ENCODE measurements at regions not wholly inside any gene's neighbourhood (a gene's known extent, or its start where the extent isn't known, plus 50 kb on each side); places are given as distances from the start of the nearest gene placed in this dataset.

- DNase-seq = no peak
Observed at GRCh38 chr14:98708555-98708954, 563.4 kb downstream of the BCL11B start.

DNA sequence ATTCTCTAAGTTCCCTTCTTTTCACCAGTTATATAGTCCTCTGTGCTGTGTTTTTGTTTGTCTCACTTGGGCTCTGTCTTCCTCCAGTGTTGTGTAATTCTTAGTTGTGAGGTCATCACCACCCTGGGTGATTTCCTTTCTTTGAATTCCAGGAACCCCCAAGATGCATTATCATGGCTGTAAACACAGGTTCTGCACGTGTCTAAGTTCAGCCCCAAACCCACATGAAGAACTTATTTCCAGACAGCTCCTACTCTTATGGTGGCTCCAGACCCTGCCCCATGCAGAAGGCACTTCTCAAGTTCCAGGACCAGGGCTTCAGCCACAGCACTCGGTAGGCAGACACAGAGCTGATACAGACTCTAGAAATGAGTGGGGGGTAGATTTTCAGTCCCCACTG is 560.5 kb downstream of the BCL11B start:
- DNase-seq = no peak

DNA sequence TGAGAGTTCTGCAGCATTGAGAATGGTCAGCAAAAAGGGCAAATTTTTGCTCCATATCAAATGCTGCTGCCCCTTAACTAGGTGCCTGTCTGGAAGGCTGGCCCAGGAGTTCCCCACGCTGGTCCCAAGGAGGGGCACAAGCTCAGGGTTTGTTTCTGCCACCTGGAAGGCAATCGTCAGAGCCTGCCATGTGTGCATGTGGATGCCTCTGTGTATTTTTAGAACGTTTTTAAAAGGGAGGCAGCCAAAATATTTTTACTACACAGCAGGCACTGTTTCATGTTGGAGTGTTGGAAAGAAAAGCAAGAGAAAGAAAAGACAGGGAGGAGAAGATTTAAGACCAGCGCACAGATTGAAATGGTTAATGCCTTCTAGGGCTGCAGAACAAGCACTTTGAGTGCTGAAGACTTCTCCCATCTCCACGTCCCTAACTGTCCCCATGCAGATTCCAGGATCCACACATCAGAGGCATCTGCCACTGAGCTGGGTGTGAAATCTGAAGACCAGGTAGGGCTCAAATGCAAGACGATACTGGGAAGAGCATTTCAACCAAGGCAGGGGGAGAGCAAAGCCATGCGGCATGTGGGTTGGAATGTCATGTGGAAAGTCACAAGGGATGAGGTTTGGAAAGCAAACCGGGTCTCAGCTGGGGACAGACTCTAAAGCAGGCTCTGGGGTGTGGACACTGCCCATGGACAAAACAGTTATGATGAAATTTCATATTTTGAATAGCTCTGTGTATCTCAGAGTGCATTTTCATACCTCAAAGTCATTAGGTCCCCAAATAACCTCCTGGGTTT is 557.2 kb downstream of the BCL11B start:
- no peak for DNase-seq

DNA sequence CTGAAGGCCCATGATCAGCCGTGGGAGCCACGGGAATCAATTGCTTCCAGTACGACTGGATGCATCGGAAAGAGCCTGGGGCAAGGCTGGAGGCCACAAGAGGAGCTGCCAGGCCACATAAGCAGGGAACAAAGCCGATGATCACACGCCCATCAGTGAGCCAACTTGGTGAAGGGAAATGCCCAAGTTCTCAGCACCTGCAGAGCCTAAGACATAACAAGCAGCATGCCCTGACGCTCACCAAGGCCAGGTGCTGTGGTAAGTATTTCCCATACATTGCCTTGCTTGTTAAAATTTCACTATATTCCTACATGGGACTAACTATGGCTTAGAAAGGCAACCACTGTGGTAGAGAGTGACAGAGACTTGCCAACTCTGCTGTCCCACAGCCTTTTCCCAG is 555.9 kb downstream of the BCL11B start:
- DNase-seq = no peak

DNA sequence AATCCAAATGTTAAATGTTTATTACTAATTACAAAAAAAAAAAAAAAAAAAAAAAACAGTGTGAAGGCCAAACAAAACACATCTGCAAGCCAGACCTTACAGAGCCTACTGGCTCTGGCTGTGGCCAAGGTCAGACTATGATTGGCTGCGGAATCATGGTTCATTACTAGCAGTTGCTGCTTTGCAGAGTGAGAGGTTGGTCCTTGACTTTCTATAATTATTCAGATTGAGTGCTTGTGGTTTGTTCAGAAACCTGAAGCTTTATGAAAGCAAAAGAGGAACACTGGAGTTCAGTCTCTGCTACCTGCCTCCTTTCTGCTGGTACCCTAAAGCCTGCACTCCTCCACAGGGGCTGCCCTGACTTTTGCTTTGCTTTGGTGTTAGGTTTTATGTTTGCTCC is 550.9 kb downstream of the BCL11B start:
- DNase-seq = no peak

DNA sequence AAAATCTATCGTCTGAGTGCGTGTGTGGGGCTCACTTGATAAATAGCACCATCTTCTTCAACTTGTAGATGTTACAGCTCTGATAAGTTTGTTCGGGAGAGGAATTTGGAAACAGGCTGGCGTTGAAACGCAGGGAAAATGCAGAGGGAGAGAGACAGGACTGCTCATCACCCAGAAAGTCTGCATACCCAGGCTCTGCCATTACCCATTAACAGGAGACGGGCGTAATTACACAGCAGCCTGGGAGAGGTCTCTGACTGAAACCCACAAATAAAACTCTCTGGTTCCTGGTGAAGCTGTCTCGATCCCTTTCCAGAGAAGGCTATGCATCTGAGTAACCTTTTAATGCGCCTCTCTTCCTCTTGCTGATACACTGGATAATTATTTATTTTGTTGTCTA is 547.3 kb downstream of the BCL11B start:
- DNase-seq = no peak

- no peak for DNase-seq
Observed at GRCh38 chr14:98725191-98725590, 546.8 kb downstream of the BCL11B start.

- DNase-seq = no peak
Observed at GRCh38 chr14:98725676-98726075, 546.3 kb downstream of the BCL11B start.

- DNase-seq = no peak
Observed at GRCh38 chr14:98726585-98727405, 545.2 kb downstream of the BCL11B start.

- no peak for DNase-seq
Observed at GRCh38 chr14:98728024-98728423, 544.0 kb downstream of the BCL11B start.

- DNase-seq = no peak
Observed at GRCh38 chr14:98728836-98729235, 543.2 kb downstream of the BCL11B start.

- DNase-seq = no peak
Observed at GRCh38 chr14:98731286-98731685, 540.7 kb downstream of the BCL11B start.

- no peak for DNase-seq
Observed at GRCh38 chr14:98731701-98732100, 540.3 kb downstream of the BCL11B start.

DNA sequence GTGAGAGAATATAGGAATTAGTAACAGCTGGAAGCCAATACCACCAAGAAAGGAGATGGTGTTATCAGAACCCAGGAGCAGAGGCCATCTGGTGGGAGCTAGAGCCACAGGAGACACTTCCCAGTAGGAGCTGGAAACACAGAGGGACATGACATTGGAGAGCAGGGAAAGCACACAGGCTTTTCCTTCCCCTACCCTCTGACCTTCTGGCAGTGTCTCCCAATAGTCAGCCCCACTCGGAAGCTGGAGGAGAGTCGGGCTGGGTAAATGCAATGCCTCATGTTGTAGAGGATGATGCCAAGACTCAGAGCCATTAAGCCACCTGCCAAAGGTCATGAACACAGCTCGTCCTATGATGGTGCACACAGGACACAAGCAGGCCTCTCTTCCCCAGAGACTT is 538.5 kb downstream of the BCL11B start:
- no peak for DNase-seq

DNA sequence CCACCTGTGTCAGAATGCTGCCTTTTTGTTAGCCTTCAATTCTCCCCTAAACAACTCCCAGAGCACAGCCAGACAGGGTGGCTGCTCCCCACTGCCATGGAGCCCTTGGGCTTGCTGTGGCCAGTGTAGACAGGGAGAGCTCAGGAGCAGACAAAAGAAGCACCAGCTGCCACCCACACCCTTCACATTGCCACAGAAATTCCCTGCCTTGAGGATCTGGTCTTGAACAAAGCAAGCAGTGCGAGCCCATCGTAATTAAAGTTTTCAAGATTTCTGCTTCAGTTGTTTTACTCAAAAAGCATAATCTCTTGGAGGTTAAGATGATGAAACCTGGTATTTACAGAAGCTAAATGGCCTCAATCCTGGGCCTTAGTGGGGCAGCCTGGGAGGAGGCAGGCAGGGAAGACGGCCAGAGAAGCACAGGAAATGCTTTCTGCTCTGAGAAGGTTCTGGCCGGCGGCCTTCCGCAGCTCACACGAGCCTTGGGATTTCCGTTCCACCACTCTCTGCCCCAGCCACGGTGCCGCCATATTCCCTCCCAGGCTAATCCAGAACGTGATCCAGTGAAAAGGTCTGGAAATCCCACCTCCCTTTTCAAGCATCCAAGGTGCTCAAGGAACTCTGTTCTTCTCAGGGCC is 535.2 kb downstream of the BCL11B start:
- no peak for DNase-seq

- DNase-seq = no peak
Observed at GRCh38 chr14:98741523-98741922, 530.5 kb downstream of the BCL11B start.

DNA sequence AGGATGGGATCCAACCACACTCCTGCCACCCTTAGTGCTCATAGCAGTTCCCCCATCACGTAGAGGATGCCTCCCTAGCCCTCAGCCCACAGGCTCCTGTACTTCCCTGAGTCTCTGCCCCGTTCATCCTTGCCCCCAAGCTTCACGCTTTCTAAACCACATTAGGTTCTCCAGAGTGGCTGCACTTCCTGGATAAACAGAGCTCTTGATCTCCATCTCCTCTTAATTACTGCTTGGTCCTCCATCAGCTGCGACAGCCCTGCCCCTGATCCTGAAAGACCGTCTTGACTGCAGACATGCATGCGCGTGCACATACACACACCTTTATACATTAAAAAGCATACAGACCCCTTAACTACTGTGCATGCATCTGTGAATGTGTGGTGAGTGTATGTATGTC is 530.0 kb downstream of the BCL11B start:
- DNase-seq = no peak

DNA sequence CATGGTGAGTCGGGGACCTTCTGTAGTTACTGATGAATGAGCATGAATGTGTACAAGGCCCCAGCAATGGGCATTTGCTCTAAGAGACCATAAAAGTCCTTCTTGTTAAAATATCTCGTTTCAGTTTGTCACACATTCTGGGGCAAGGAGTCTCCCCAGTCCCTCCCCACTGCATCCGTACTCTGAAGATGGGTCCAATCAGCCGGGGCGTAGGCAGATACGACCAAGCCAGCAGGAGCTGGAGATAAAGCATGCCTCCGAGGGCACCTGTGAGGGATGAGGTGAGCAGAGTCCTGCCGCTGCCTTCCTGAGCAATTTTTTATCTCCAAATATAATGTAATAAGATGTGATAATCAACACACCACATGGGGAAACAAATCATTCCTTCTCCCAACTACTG is 528.5 kb downstream of the BCL11B start:
- no peak for DNase-seq

DNA sequence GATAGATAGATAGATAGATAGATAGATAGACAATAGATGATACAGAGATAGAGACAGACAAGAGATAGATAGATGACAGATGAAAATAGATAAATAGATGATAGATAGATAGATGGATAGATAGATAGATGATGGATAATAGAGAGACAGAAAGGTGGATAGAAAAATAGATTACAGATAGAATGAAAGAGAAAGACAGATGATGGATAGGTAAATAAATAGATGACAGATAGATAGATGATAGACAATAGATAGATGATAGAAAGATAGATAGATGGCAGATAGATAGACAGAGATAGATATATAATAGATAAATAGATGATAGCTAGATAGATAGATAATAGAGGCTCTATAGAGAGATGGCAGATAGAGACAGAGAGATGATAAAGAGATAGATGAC is 523.0 kb downstream of the BCL11B start:
- DNase-seq = no peak

GRCh38 chr14:98751110-98751509 is 520.9 kb downstream of the BCL11B start:
- no peak for DNase-seq

GRCh38 chr14:98752660-98753059 is 519.3 kb downstream of the BCL11B start:
- DNase-seq = no peak

- no peak for DNase-seq
Observed at GRCh38 chr14:98754343-98755020, 517.5 kb downstream of the BCL11B start.

- no peak for DNase-seq
Observed at GRCh38 chr14:98756749-98757148, 515.2 kb downstream of the BCL11B start.
